ENCODE measurements at regions not wholly inside any gene's neighbourhood (a gene's known extent, or its start where the extent isn't known, plus 50 kb on each side); places are given as distances from the start of the nearest gene placed in this dataset.

GRCh38 chr11:129266536-129266935 is 74.4 kb upstream of the ARHGAP32 start:
- no peak for DNase-seq
- H3K36me3 ChIP-seq: peaks cover 0 to 4% (median 0%) of the 10 kb centered on the region in 4 donors
- H3K4me3 ChIP-seq: no peak overlapping the region
- intact Hi-C loops (cut with DNase I; ENCODE audit: low total_unique reads): no loop called here
- 78 to 100% (median 92%) methylated on average over 2 of the region's 2 CpGs for WGBS, 5 donors
- H3K4me1 ChIP-seq: peaks cover 0 to 15% (median under 1%) of the 10 kb centered on the region in 4 donors
- TF ChIP-seq POLR2A (IDR thresholded peaks at IDR 0.05) (no peak), EP300 (IDR thresholded peaks at IDR 0.05) (no peak), POLR2AphosphoS5 (IDR thresholded peaks at IDR 0.05) (no peak), CTCF (IDR thresholded peaks at IDR 0.05) (no peak)
- no peaks in the 10 kb centered on the region for H3K9me3 ChIP-seq
- no peaks in the 10 kb centered on the region for H3K27me3 ChIP-seq
- H3K27ac ChIP-seq: no peak overlapping the region

DNA sequence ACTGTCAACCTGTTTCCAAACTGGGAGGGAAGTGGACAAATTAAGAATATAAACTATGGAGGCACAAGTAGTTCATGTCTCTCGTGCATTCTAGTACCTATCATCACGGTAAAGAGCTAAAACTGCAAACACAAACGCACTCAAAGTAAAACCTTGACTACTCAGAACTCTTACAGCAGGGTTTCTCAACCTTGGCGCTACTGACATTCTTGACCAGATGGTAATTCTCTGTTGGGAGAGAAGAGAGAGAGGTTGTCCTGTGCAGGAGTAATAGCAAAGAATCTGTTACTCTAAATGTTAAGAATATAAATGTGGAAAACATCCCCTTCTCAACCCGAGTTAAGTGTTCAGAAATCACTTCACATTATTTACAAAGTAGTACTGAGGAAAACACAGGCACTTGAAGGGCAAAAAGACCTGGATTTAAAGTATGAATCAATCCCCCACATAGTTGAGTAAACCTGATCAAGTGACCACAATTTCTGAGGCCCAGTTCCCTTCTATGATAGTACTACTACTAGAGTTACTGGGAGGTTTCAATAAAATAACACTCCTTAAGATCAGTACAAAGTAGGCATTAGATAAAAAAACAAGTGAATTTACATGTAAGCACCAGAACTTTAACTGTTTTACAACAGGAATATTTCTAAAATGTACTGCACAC is 73.1 kb upstream of the ARHGAP32 start:
- 69 to 80% (median 72%) methylated on average over 5 of the region's 5 CpGs for WGBS, 5 donors

GRCh38 chr11:129264114-129264513 is 72.0 kb upstream of the ARHGAP32 start:
- Histone ChIP-seq H3K4me1 (peaks cover 0 to 37% (median 6%) of the 10 kb centered on the region in 4 donors), H3K27me3 (no peaks in the 10 kb centered on the region), H3K27ac (no peak overlapping the region), H3K36me3 (peaks cover 0 to 4% (median 0%) of the 10 kb centered on the region in 4 donors), H3K4me3 (no peak overlapping the region), H3K9me3 (no peaks in the 10 kb centered on the region)
- intact Hi-C loops (cut with DNase I; ENCODE audit: low total_unique reads): no loop called here
- DNase-seq: no peak
- TF ChIP-seq POLR2A (IDR thresholded peaks at IDR 0.05): no peak
- no peak for TF ChIP-seq POLR2AphosphoS5 (IDR thresholded peaks at IDR 0.05)
- no peak for TF ChIP-seq CTCF (IDR thresholded peaks at IDR 0.05)
- TF ChIP-seq EP300 (IDR thresholded peaks at IDR 0.05): no peak
- WGBS, 5 donors: 89 to 98% (median 93%) methylated on average over 2 of the region's 2 CpGs

More for the DNA sequence above, 73.1 kb upstream of the ARHGAP32 start:
- Histone ChIP-seq H3K27me3 (no peaks in the 10 kb centered on the region), H3K4me1 (peaks cover 0 to 28% (median 6%) of the 10 kb centered on the region in 4 donors), H3K36me3 (peaks cover 0 to 4% (median 0%) of the 10 kb centered on the region in 4 donors), H3K9me3 (no peaks in the 10 kb centered on the region), H3K4me3 (no peak overlapping the region), H3K27ac (no peak overlapping the region)
- intact Hi-C loops (cut with DNase I; ENCODE audit: low total_unique reads): no loop called here
- no peak for TF ChIP-seq POLR2A (IDR thresholded peaks at IDR 0.05)
- TF ChIP-seq EP300 (IDR thresholded peaks at IDR 0.05): no peak
- no peak for TF ChIP-seq CTCF (IDR thresholded peaks at IDR 0.05)
- no peak for TF ChIP-seq POLR2AphosphoS5 (IDR thresholded peaks at IDR 0.05)
- no peak for DNase-seq

- Histone ChIP-seq H3K36me3 (no peaks in the 10 kb centered on the region), H3K9me3 (no peaks in the 10 kb centered on the region), H3K27ac (no peak overlapping the region), H3K4me1 (peaks cover 0 to 31% (median 6%) of the 10 kb centered on the region in 4 donors), H3K4me3 (no peak overlapping the region), H3K27me3 (no peaks in the 10 kb centered on the region)
- intact Hi-C loops (cut with DNase I; ENCODE audit: low total_unique reads): no loop called here
- TF ChIP-seq CTCF (IDR thresholded peaks at IDR 0.05): no peak
- TF ChIP-seq EP300 (IDR thresholded peaks at IDR 0.05): no peak
- TF ChIP-seq POLR2AphosphoS5 (IDR thresholded peaks at IDR 0.05): no peak
- TF ChIP-seq POLR2A (IDR thresholded peaks at IDR 0.05): no peak
- WGBS, 5 donors: 55 to 74% (median 64%) methylated on average over 1 of the region's 1 CpG
- no peak for DNase-seq
Observed at GRCh38 chr11:129260750-129261149, 68.6 kb upstream of the ARHGAP32 start.

Data from stomach (tissue), 8 donors.